Breast epithelium (tissue), 4 donors: ENCODE measurements at regions not wholly inside any gene's neighbourhood (a gene's known extent, or its start where the extent isn't known, plus 50 kb on each side); places are given as distances from the start of the nearest gene placed in this dataset.

Experiments used
- DNase-seq, 2 donors: peaks; one replicate each; pipeline ENCODE4 v3.0.0-alpha.2; 2019; ENCODE audit warnings: low spot score in 2 of 2
- H3K27ac ChIP-seq, 2 donors: fragments of 200-600 bp; sonication (generic) in 1 of 2; one replicate each; pipeline ENCODE4 v1.5.1; 2016 to 2019; ENCODE audit warnings: mild to moderate bottlenecking in 1 of 2
- H3K27me3 ChIP-seq, 2 donors: fragments of 200-600 bp; sonication (generic) in 1 of 2; one replicate each; pipeline versions ENCODE4 v1.5.1 to v1.6.0; 2017 to 2019; ENCODE audit warnings: control low read depth in 1 of 2, mild to moderate bottlenecking in 1 of 2
- H3K36me3 ChIP-seq: fragments of 200-600 bp; one replicate; pipeline ENCODE4 v1.5.1; 2019
- H3K4me1 ChIP-seq, 2 donors: fragments of 200-600 bp; sonication (generic); one replicate each; pipeline ENCODE4 v1.5.1; 2016 to 2019; ENCODE audit warnings: control low read depth in 1 of 2
- H3K4me3 ChIP-seq, 3 donors: fragments of 200-600 bp; sonication (generic); 1 replicate in 2 of 3; 2 replicates in 1 of 3; pipeline ENCODE4 v1.5.1; 2016 to 2019; ENCODE audit warnings: mild to moderate bottlenecking in 3 of 3, moderate library complexity in 2 of 3
- H3K9me3 ChIP-seq, 2 donors: fragments of 200-600 bp; sonication (generic) in 1 of 2; one replicate each; pipeline ENCODE4 v1.5.1; 2016 to 2019; ENCODE audit warnings: control low read depth in 1 of 2
- CTCF ChIP-seq, 3 donors: fragments of 450-650 bp; IDR thresholded peaks; one replicate each; pipeline ENCODE4 v1.5.1; 2016 to 2017; ENCODE audit warnings: antibody characterized with exemption in 3 of 3, mild to moderate bottlenecking in 3 of 3, moderate library complexity in 3 of 3
- POLR2A ChIP-seq: fragments of 450-650 bp; IDR thresholded peaks from one replicate; pipeline ENCODE4 v1.6.1; 2016; ENCODE audit warnings: antibody characterized with exemption, mild to moderate bottlenecking, moderate library complexity
- POLR2AphosphoS5 ChIP-seq, 3 donors: sonication (generic); formaldehyde crosslinking; IDR thresholded peaks; one replicate each; pipeline ENCODE4 v1.6.1; 2017; ENCODE audit warnings: antibody characterized with exemption in 3 of 3
- intact Hi-C: fragments of 100-400 bp; cut with DNase I; formaldehyde crosslinking; loops from one replicate; pipeline ENCODE4 v1.15.1; 2023; ENCODE audit warnings: low total_unique reads

GRCh38 chr12:5123921-5124320 lies 80.2 kb downstream of the KCNA5 start:
- DNase-seq: no peak
- no peaks in the 10 kb centered on the region for H3K27me3 ChIP-seq
- no peaks in the 10 kb centered on the region for H3K4me1 ChIP-seq
- no peaks in the 10 kb centered on the region for H3K9me3 ChIP-seq
- no peaks in the 10 kb centered on the region for H3K36me3 ChIP-seq
- H3K4me3 ChIP-seq: no peak overlapping the region
- TF ChIP-seq POLR2AphosphoS5 (IDR thresholded peaks at IDR 0.05) (no peak), POLR2A (no peak), CTCF (IDR thresholded peaks at IDR 0.05) (no peak)
- intact Hi-C loops: no loop called here
- H3K27ac ChIP-seq: no peak overlapping the region

- Histone ChIP-seq H3K27ac (no peak overlapping the region), H3K4me1 (no peaks in the 10 kb centered on the region), H3K4me3 (no peak overlapping the region), H3K9me3 (no peaks in the 10 kb centered on the region), H3K36me3 (no peaks in the 10 kb centered on the region), H3K27me3 (no peaks in the 10 kb centered on the region)
- no peak for TF ChIP-seq POLR2AphosphoS5 (IDR thresholded peaks at IDR 0.05)
- TF ChIP-seq POLR2A: no peak
- no peak for TF ChIP-seq CTCF (IDR thresholded peaks at IDR 0.05)
- intact Hi-C loops: no loop called here
- no peak for DNase-seq
Measured at GRCh38 chr12:5124401-5124800, 80.7 kb downstream of the KCNA5 start.

- Histone ChIP-seq H3K27ac (no peak overlapping the region), H3K4me3 (no peak overlapping the region), H3K4me1 (no peaks in the 10 kb centered on the region), H3K27me3 (no peaks in the 10 kb centered on the region), H3K36me3 (no peaks in the 10 kb centered on the region), H3K9me3 (peaks cover 0 to 3% of the 10 kb centered on the region in 2 donors)
- TF ChIP-seq POLR2A (no peak), CTCF (IDR thresholded peaks at IDR 0.05) (no peak), POLR2AphosphoS5 (IDR thresholded peaks at IDR 0.05) (no peak)
- no peak for DNase-seq
- intact Hi-C loops: no loop called here
Measured at GRCh38 chr12:5134861-5135525, 91.3 kb downstream of the KCNA5 start.

- H3K27ac ChIP-seq: no peak overlapping the region
Measured at GRCh38 chr12:5138256-5138655, 94.6 kb downstream of the KCNA5 start.

GRCh38 chr12:5138845-5139244 lies 95.2 kb downstream of the KCNA5 start:
- Histone ChIP-seq H3K27me3 (no peaks in the 10 kb centered on the region), H3K4me3 (no peak overlapping the region), H3K9me3 (peaks cover 0 to 10% of the 10 kb centered on the region in 2 donors), H3K27ac (no peak overlapping the region), H3K36me3 (no peaks in the 10 kb centered on the region), H3K4me1 (no peaks in the 10 kb centered on the region)
- DNase-seq: no peak
- TF ChIP-seq POLR2AphosphoS5 (IDR thresholded peaks at IDR 0.05) (no peak), POLR2A (no peak), CTCF (IDR thresholded peaks at IDR 0.05) (no peak)
- intact Hi-C loops: no loop called here

More at GRCh38 chr12:5138256-5138655, 94.6 kb downstream of the KCNA5 start:
- H3K4me1 ChIP-seq: no peaks in the 10 kb centered on the region
- no peaks in the 10 kb centered on the region for H3K36me3 ChIP-seq
- peaks cover 0 to 10% of the 10 kb centered on the region in 2 donors for H3K9me3 ChIP-seq
- intact Hi-C loops: no loop called here
- H3K4me3 ChIP-seq: no peak overlapping the region
- TF ChIP-seq POLR2AphosphoS5 (IDR thresholded peaks at IDR 0.05) (no peak), POLR2A (no peak), CTCF (IDR thresholded peaks at IDR 0.05) (no peak)
- DNase-seq: no peak
- H3K27me3 ChIP-seq: no peaks in the 10 kb centered on the region
